NK-92 treated with Interleukin-12 subunit alpha and Interleukin-12 subunit beta, amount 100 ng/mL, for 24 hours (cell line): ENCODE measurements at regions not wholly inside any gene's neighbourhood (a gene's known extent, or its start where the extent isn't known, plus 50 kb on each side); places are given as distances from the start of the nearest gene placed in this dataset.

Source experiments
- DNase-seq: peaks from one replicate; lab custom pipeline; 2025; lab: John Stamatoyannopoulos, UW

GRCh38 chr13:89899302-89900103 is 1448.0 kb upstream of the MIR17HG start:
- no peak for DNase-seq

- DNase-seq: no peak
Observed at GRCh38 chr13:89900104-89900765, 1447.3 kb upstream of the MIR17HG start.

GRCh38 chr13:89902223-89902622 is 1445.3 kb upstream of the MIR17HG start:
- DNase-seq: no peak

GRCh38 chr13:89903115-89903514 is 1444.4 kb upstream of the MIR17HG start:
- DNase-seq: no peak

GRCh38 chr13:89910166-89910565 is 1437.3 kb upstream of the MIR17HG start:
- no peak for DNase-seq

GRCh38 chr13:89916551-89916950 is 1430.9 kb upstream of the MIR17HG start:
- no peak for DNase-seq

- DNase-seq: no peak
Observed at GRCh38 chr13:89920461-89920860, 1427.0 kb upstream of the MIR17HG start.

- DNase-seq: no peak
Observed at GRCh38 chr13:89923052-89923451, 1424.4 kb upstream of the MIR17HG start.

- DNase-seq: no peak
Observed at GRCh38 chr13:89923736-89924135, 1423.8 kb upstream of the MIR17HG start.

GRCh38 chr13:89925107-89925506 is 1422.4 kb upstream of the MIR17HG start:
- DNase-seq: no peak

GRCh38 chr13:89930861-89931260 is 1416.6 kb upstream of the MIR17HG start:
- no peak for DNase-seq

- DNase-seq: no peak
Observed at GRCh38 chr13:89932902-89933301, 1414.6 kb upstream of the MIR17HG start.

- no peak for DNase-seq
Observed at GRCh38 chr13:89936256-89936655, 1411.2 kb upstream of the MIR17HG start.

- DNase-seq: no peak
Observed at GRCh38 chr13:89937420-89937819, 1410.1 kb upstream of the MIR17HG start.

- DNase-seq: no peak
Observed at GRCh38 chr13:89940383-89940782, 1407.1 kb upstream of the MIR17HG start.

GRCh38 chr13:89943139-89943538 is 1404.3 kb upstream of the MIR17HG start:
- no peak for DNase-seq

GRCh38 chr13:89950225-89950624 is 1397.3 kb upstream of the MIR17HG start:
- DNase-seq: no peak

GRCh38 chr13:89951341-89951740 is 1396.1 kb upstream of the MIR17HG start:
- DNase-seq: no peak

- DNase-seq: no peak
Observed at GRCh38 chr13:89953581-89953980, 1393.9 kb upstream of the MIR17HG start.

- no peak for DNase-seq
Observed at GRCh38 chr13:89955773-89956172, 1391.7 kb upstream of the MIR17HG start.

- DNase-seq: no peak
Observed at GRCh38 chr13:89959074-89959473, 1388.4 kb upstream of the MIR17HG start.

GRCh38 chr13:89965252-89965651 is 1382.2 kb upstream of the MIR17HG start:
- no peak for DNase-seq

GRCh38 chr13:89966524-89966923 is 1381.0 kb upstream of the MIR17HG start:
- DNase-seq: no peak

- no peak for DNase-seq
Observed at GRCh38 chr13:89967701-89968100, 1379.8 kb upstream of the MIR17HG start.
